ENCODE measurements at regions not wholly inside any gene's neighbourhood (a gene's known extent, or its start where the extent isn't known, plus 50 kb on each side); places are given as distances from the start of the nearest gene placed in this dataset.

- TF ChIP-seq POLR2A (IDR thresholded peaks at IDR 0.05) = no peak
- TF ChIP-seq CTCF (IDR thresholded peaks at IDR 0.05) = no peak
- intact Hi-C loops (cut with DNase I; ENCODE audit: low total_unique reads) = no loop called here
- H3K4me3 ChIP-seq = no peak overlapping the region
- H3K36me3 ChIP-seq = no peaks in the 10 kb centered on the region
- no peak for DNase-seq
- no peaks in the 10 kb centered on the region for H3K9me3 ChIP-seq
- H3K27me3 ChIP-seq = no peaks in the 10 kb centered on the region
- no peak overlapping the region for H3K27ac ChIP-seq
- no peaks in the 10 kb centered on the region for H3K4me1 ChIP-seq
These were observed 546.6 kb downstream of the PCDH18 start for GRCh38 chr4:136985683-136986082.

- no peaks in the 10 kb centered on the region for H3K27me3 ChIP-seq
- no peak for DNase-seq
- no peaks in the 10 kb centered on the region for H3K4me1 ChIP-seq
- intact Hi-C loops (cut with DNase I; ENCODE audit: low total_unique reads) = no loop called here
- H3K9me3 ChIP-seq = no peaks in the 10 kb centered on the region
- no peak overlapping the region for H3K4me3 ChIP-seq
- TF ChIP-seq POLR2A (IDR thresholded peaks at IDR 0.05) (no peak), CTCF (IDR thresholded peaks at IDR 0.05) (no peak)
- H3K27ac ChIP-seq = no peak overlapping the region
- no peaks in the 10 kb centered on the region for H3K36me3 ChIP-seq
These were observed 565.2 kb downstream of the PCDH18 start for GRCh38 chr4:136967069-136967468.

GRCh38 chr4:136965478-136965877 lies 566.8 kb downstream of the PCDH18 start:
- no peak overlapping the region for H3K27ac ChIP-seq
- H3K36me3 ChIP-seq = no peaks in the 10 kb centered on the region
- TF ChIP-seq POLR2A (IDR thresholded peaks at IDR 0.05) (no peak), CTCF (IDR thresholded peaks at IDR 0.05) (no peak)
- no peak overlapping the region for H3K4me3 ChIP-seq
- no peaks in the 10 kb centered on the region for H3K4me1 ChIP-seq
- intact Hi-C loops (cut with DNase I; ENCODE audit: low total_unique reads) = no loop called here
- no peak for DNase-seq
- no peaks in the 10 kb centered on the region for H3K27me3 ChIP-seq
- no peaks in the 10 kb centered on the region for H3K9me3 ChIP-seq

- no peaks in the 10 kb centered on the region for H3K9me3 ChIP-seq
- no peaks in the 10 kb centered on the region for H3K4me1 ChIP-seq
- no peaks in the 10 kb centered on the region for H3K36me3 ChIP-seq
- no peak overlapping the region for H3K27ac ChIP-seq
- intact Hi-C loops (cut with DNase I; ENCODE audit: low total_unique reads) = no loop called here
- no peak for TF ChIP-seq POLR2A (IDR thresholded peaks at IDR 0.05)
- no peak for TF ChIP-seq CTCF (IDR thresholded peaks at IDR 0.05)
- DNase-seq = no peak
- no peak overlapping the region for H3K4me3 ChIP-seq
- H3K27me3 ChIP-seq = no peaks in the 10 kb centered on the region
These were observed 569.4 kb downstream of the PCDH18 start for GRCh38 chr4:136962868-136963267.

GRCh38 chr4:136946307-136946907 lies 585.9 kb downstream of the PCDH18 start:
- H3K9me3 ChIP-seq = no peaks in the 10 kb centered on the region
- H3K36me3 ChIP-seq = no peaks in the 10 kb centered on the region
- intact Hi-C loops (cut with DNase I; ENCODE audit: low total_unique reads) = no loop called here
- no peaks in the 10 kb centered on the region for H3K27me3 ChIP-seq
- H3K4me3 ChIP-seq = no peak overlapping the region
- no peak overlapping the region for H3K27ac ChIP-seq
- DNase-seq = no peak
- H3K4me1 ChIP-seq = no peaks in the 10 kb centered on the region
- no peak for TF ChIP-seq POLR2A (IDR thresholded peaks at IDR 0.05)
- no peak for TF ChIP-seq CTCF (IDR thresholded peaks at IDR 0.05)
